DND-41 (cell line): ENCODE measurements at regions not wholly inside any gene's neighbourhood (a gene's known extent, or its start where the extent isn't known, plus 50 kb on each side); places are given as distances from the start of the nearest gene placed in this dataset.

Experiments used
- EZH2 ChIP-seq: IDR thresholded peaks from 3 replicates; pipeline ENCODE4 v1.6.1; 2012; ENCODE audit warnings: borderline replicate concordance, low read depth, mild to moderate bottlenecking, moderate library complexity, low read length, inconsistent platforms; ENCODE audit not compliant: severe bottlenecking
- TF ChIP-seq, protein P1 (sequence below): IDR thresholded peaks from 2 replicates; pipeline ENCODE4 v1.5.1; 2012; ENCODE audit warnings: borderline replicate concordance, low read length, moderate library complexity, mild to moderate bottlenecking; ENCODE audit not compliant: poor library complexity, severe bottlenecking; ENCODE audit errors: extremely low read depth

DNA sequence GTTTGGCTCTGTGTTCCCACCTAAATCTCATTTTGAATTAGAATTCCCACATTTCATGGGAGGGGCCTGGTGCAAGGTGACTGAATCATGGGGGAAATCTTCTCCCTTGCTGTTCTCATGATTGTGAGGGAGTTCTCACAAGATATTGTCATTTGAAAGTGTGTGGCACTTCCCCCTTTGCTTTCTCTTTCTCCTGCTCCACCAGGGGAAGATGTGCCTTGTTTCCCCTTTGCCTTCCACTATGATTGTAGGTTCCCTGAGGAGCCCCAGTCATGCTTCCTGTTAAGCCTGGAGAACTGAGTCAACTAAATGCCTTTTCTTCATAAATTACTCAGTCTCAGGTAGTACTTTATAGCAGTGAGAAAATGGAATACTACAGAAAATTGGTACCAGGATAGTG lies 157.2 kb upstream of the TPRG1 start:
- no peak for TF ChIP-seq EZH2
- TF ChIP-seq, protein P1, sequence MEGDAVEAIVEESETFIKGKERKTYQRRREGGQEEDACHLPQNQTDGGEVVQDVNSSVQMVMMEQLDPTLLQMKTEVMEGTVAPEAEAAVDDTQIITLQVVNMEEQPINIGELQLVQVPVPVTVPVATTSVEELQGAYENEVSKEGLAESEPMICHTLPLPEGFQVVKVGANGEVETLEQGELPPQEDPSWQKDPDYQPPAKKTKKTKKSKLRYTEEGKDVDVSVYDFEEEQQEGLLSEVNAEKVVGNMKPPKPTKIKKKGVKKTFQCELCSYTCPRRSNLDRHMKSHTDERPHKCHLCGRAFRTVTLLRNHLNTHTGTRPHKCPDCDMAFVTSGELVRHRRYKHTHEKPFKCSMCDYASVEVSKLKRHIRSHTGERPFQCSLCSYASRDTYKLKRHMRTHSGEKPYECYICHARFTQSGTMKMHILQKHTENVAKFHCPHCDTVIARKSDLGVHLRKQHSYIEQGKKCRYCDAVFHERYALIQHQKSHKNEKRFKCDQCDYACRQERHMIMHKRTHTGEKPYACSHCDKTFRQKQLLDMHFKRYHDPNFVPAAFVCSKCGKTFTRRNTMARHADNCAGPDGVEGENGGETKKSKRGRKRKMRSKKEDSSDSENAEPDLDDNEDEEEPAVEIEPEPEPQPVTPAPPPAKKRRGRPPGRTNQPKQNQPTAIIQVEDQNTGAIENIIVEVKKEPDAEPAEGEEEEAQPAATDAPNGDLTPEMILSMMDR, result no peak
